GM12864 (cell line): ENCODE measurements at regions not wholly inside any gene's neighbourhood (a gene's known extent, or its start where the extent isn't known, plus 50 kb on each side); places are given as distances from the start of the nearest gene placed in this dataset.

Experiments
- DNase-seq: peaks from one replicate; pipeline ENCODE4 v3.0.0-alpha.2; 2011; ENCODE audit warnings: low read depth
- H3K4me3 ChIP-seq: 2 replicates; pipeline ENCODE4 v1.5.1; 2011; ENCODE audit warnings: mild to moderate bottlenecking, low read depth, low read length, control low read depth
- CTCF ChIP-seq: IDR thresholded peaks from 2 replicates; pipeline ENCODE4 v1.5.1; 2011; ENCODE audit warnings: low read depth, mild to moderate bottlenecking, moderate library complexity, low read length, control low read depth, inconsistent platforms; ENCODE audit errors: missing control alignments

GRCh38 chr11:134577751-134578395, 165.8 kb upstream of the B3GAT1 start:
- TF ChIP-seq CTCF, result no peak
- H3K4me3 ChIP-seq, result no peak overlapping the region
- no peak for DNase-seq

GRCh38 chr11:134576721-134577171, 164.7 kb upstream of the B3GAT1 start:
- TF ChIP-seq CTCF, result no peak
- H3K4me3 ChIP-seq, result no peak overlapping the region
- no peak for DNase-seq

GRCh38 chr11:134576286-134576685, 164.2 kb upstream of the B3GAT1 start:
- H3K4me3 ChIP-seq, result no peak overlapping the region
- no peak for DNase-seq
- no peak for TF ChIP-seq CTCF

GRCh38 chr11:134575504-134576230, 163.6 kb upstream of the B3GAT1 start:
- no peak for DNase-seq
- H3K4me3 ChIP-seq, result no peak overlapping the region
- TF ChIP-seq CTCF, result no peak

GRCh38 chr11:134574947-134575346, 162.9 kb upstream of the B3GAT1 start:
- TF ChIP-seq CTCF, result no peak
- H3K4me3 ChIP-seq, result no peak overlapping the region
- DNase-seq, result no peak

- TF ChIP-seq CTCF, result no peak
- no peak for DNase-seq
- no peak overlapping the region for H3K4me3 ChIP-seq
These were observed 162.4 kb upstream of the B3GAT1 start for GRCh38 chr11:134574425-134574824.

GRCh38 chr11:134573857-134574256, 161.8 kb upstream of the B3GAT1 start:
- no peak for TF ChIP-seq CTCF
- H3K4me3 ChIP-seq, result no peak overlapping the region
- no peak for DNase-seq
